DOHH2 (cell line): ENCODE measurements at regions not wholly inside any gene's neighbourhood (a gene's known extent, or its start where the extent isn't known, plus 50 kb on each side); places are given as distances from the start of the nearest gene placed in this dataset.

ENCODE experiments used
- CTCF ChIP-seq: fragments of 200-600 bp; sonication (generic); IDR thresholded peaks from one replicate; pipeline ENCODE4 v1.5.1; 2014; ENCODE audit warnings: antibody characterized with exemption, mild to moderate bottlenecking, low read depth, low read length; ENCODE audit not compliant: poor library complexity, severe bottlenecking
- EZH2phosphoT487 ChIP-seq: fragments of 200-600 bp; sonication (generic); IDR thresholded peaks from 2 replicates; pipeline ENCODE4 v1.6.1; 2017; ENCODE audit warnings: borderline replicate concordance, mild to moderate bottlenecking, antibody characterized with exemption, low read length, moderate library complexity, mixed read lengths

GRCh38 chr3:99481561-99481960, 156.8 kb upstream of the COL8A1 start:
- no peak for TF ChIP-seq EZH2phosphoT487
- TF ChIP-seq CTCF: no peak
